ENCODE measurements at regions not wholly inside any gene's neighbourhood (a gene's known extent, or its start where the extent isn't known, plus 50 kb on each side); places are given as distances from the start of the nearest gene placed in this dataset.

- Histone ChIP-seq H3K27ac (replicated peaks) (no peak overlapping the region), H3K9me3 (replicated peaks) (peaks cover 18% of the 10 kb centered on the region), H3K4me1 (no peaks in the 10 kb centered on the region), H3K4me3 (no peak overlapping the region), H3K27me3 (ENCODE audit: low read depth) (no peaks in the 10 kb centered on the region), H3K36me3 (no peaks in the 10 kb centered on the region)
- intact Hi-C loops (cut with micrococcal nuclease) = no loop called here
- TF ChIP-seq, protein P1, sequence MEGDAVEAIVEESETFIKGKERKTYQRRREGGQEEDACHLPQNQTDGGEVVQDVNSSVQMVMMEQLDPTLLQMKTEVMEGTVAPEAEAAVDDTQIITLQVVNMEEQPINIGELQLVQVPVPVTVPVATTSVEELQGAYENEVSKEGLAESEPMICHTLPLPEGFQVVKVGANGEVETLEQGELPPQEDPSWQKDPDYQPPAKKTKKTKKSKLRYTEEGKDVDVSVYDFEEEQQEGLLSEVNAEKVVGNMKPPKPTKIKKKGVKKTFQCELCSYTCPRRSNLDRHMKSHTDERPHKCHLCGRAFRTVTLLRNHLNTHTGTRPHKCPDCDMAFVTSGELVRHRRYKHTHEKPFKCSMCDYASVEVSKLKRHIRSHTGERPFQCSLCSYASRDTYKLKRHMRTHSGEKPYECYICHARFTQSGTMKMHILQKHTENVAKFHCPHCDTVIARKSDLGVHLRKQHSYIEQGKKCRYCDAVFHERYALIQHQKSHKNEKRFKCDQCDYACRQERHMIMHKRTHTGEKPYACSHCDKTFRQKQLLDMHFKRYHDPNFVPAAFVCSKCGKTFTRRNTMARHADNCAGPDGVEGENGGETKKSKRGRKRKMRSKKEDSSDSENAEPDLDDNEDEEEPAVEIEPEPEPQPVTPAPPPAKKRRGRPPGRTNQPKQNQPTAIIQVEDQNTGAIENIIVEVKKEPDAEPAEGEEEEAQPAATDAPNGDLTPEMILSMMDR (IDR thresholded peaks at IDR 0.05; ENCODE audit: borderline replicate concordance) = no peak
- no peak for DNase-seq
Measured at GRCh38 chr13:69579351-69579750, 528.3 kb upstream of the ATXN8OS start.

- Histone ChIP-seq H3K4me1 (no peaks in the 10 kb centered on the region), H3K27me3 (ENCODE audit: low read depth) (no peaks in the 10 kb centered on the region), H3K27ac (replicated peaks) (no peak overlapping the region), H3K36me3 (no peaks in the 10 kb centered on the region), H3K4me3 (no peak overlapping the region), H3K9me3 (replicated peaks) (peaks cover 18% of the 10 kb centered on the region)
- DNase-seq = no peak
- intact Hi-C loops (cut with micrococcal nuclease) = no loop called here
- TF ChIP-seq, protein P1 (IDR thresholded peaks at IDR 0.05; ENCODE audit: borderline replicate concordance) = no peak
Measured at GRCh38 chr13:69571606-69572323, 535.9 kb upstream of the ATXN8OS start.

DNA sequence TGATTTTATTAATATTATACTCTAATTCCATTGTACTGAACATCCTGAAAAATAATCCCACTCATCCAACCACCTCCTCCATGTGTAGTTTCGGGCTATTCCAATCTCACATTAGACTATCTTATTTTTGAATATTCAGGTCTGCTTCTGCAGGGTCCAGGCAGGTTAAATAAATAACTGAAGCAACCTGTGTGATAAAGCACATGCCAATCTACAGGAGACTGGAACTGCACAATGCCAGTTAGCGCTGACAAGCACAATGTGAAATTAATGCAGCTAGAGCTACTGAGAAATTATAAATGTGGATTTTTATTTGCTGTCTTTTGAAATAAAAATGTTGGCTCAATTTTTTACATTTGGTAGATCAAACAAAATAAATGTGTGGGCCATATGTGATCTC is 540.1 kb upstream of the ATXN8OS start:
- Histone ChIP-seq H3K27ac (replicated peaks) (no peak overlapping the region), H3K4me1 (no peaks in the 10 kb centered on the region), H3K36me3 (no peaks in the 10 kb centered on the region), H3K9me3 (replicated peaks) (peaks cover 23% of the 10 kb centered on the region), H3K27me3 (ENCODE audit: low read depth) (no peaks in the 10 kb centered on the region), H3K4me3 (no peak overlapping the region)
- intact Hi-C loops (cut with micrococcal nuclease) = no loop called here
- TF ChIP-seq, protein P1 (IDR thresholded peaks at IDR 0.05; ENCODE audit: borderline replicate concordance) = no peak
- no peak for DNase-seq

- no peak for DNase-seq
- H3K9me3 ChIP-seq (replicated peaks) = peaks cover 23% of the 10 kb centered on the region
- no peaks in the 10 kb centered on the region for H3K4me1 ChIP-seq
- TF ChIP-seq, protein P1 (IDR thresholded peaks at IDR 0.05; ENCODE audit: borderline replicate concordance) = no peak
- H3K27ac ChIP-seq (replicated peaks) = no peak overlapping the region
- no peak overlapping the region for H3K4me3 ChIP-seq
- no peaks in the 10 kb centered on the region for H3K27me3 ChIP-seq (ENCODE audit: low read depth)
- no peaks in the 10 kb centered on the region for H3K36me3 ChIP-seq
- intact Hi-C loops (cut with micrococcal nuclease) = no loop called here
Measured at GRCh38 chr13:69566104-69566716, 541.4 kb upstream of the ATXN8OS start.

DNA sequence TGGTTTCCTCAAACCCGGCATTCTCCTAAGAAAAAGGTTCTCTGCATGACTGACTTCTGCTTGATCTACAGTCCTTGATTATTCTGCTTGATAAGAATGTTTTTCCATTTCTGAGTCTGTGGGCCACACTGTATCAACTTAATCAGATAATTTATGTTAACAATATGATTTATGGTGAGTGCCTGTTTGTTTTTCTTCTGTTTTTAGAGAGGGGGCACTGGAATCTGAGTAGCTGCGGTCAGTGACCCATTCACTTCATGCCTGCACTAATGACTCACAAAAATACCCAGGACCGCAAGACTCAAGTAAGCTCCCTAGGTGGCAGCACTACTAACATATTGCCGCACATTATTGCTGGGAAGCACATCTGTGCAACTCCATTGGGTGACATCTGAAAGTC is 542.3 kb upstream of the ATXN8OS start:
- TF ChIP-seq, protein P1 (IDR thresholded peaks at IDR 0.05; ENCODE audit: borderline replicate concordance) = no peak
- H3K27ac ChIP-seq (replicated peaks) = no peak overlapping the region
- intact Hi-C loops (cut with micrococcal nuclease) = no loop called here

More for the DNA sequence above, 542.3 kb upstream of the ATXN8OS start:
- H3K4me3 ChIP-seq = no peak overlapping the region
- DNase-seq = no peak
- no peaks in the 10 kb centered on the region for H3K4me1 ChIP-seq
- peaks cover 23% of the 10 kb centered on the region for H3K9me3 ChIP-seq (replicated peaks)
- H3K27me3 ChIP-seq (ENCODE audit: low read depth) = no peaks in the 10 kb centered on the region
- H3K36me3 ChIP-seq = no peaks in the 10 kb centered on the region
